ENCODE measurements at regions not wholly inside any gene's neighbourhood (a gene's known extent, or its start where the extent isn't known, plus 50 kb on each side); places are given as distances from the start of the nearest gene placed in this dataset.

GRCh38 chr2:125870746-125871145, 785.2 kb upstream of the GYPC start:
- Mint-ChIP-seq H3K9me3 (peaks cover 74% of the 10 kb centered on the region), H3K27me3 (ENCODE audit: low read depth) (peaks cover 3% of the 10 kb centered on the region), H3K4me3 (no peak overlapping the region), H3K4me1 (no peaks in the 10 kb centered on the region), H3K27ac (no peak overlapping the region), H3K36me3 (peaks cover 47% of the 10 kb centered on the region)
- POLR2A ChIA-PET, result no interaction called here
- CTCF ChIA-PET, result no interaction called here
- ATAC-seq (no peak), DNase-seq (ENCODE audit: low spot score) (no peak)
- no peak for TF ChIP-seq STAT6 (CRISPR knock-in tag; conservative IDR thresholded peaks at IDR 0.05; ENCODE audit: low read depth)
- no peak for TF ChIP-seq PRRX2 (CRISPR knock-in tag; IDR thresholded peaks at IDR 0.05)
- TF ChIP-seq ZNF423 (CRISPR knock-in tag; IDR thresholded peaks at IDR 0.05), result no peak
- no peak for TF ChIP-seq FOXP4 (CRISPR knock-in tag; IDR thresholded peaks at IDR 0.05)
- no peak for TF ChIP-seq ZSCAN18 (CRISPR knock-in tag; IDR thresholded peaks at IDR 0.05)
- TF ChIP-seq USF2 (CRISPR knock-in tag; IDR thresholded peaks at IDR 0.05), result no peak
- no peak for TF ChIP-seq CTCF (IDR thresholded peaks at IDR 0.05)
- no peak for TF ChIP-seq ZNF425 (CRISPR knock-in tag; conservative IDR thresholded peaks at IDR 0.05)
- TF ChIP-seq ZNF219 (CRISPR knock-in tag; IDR thresholded peaks at IDR 0.05; ENCODE audit: borderline replicate concordance), result no peak

GRCh38 chr2:125874564-125874963, 781.4 kb upstream of the GYPC start:
- no peak overlapping the region for H3K4me3 Mint-ChIP-seq
- ATAC-seq (no peak), DNase-seq (ENCODE audit: low spot score) (no peak)
- CTCF ChIA-PET, result no interaction called here
- peaks cover 3% of the 10 kb centered on the region; the same call in 1 of the 2 replicates for H3K27me3 Mint-ChIP-seq (ENCODE audit: low read depth)
- H3K9me3 Mint-ChIP-seq, result peaks cover 72% of the 10 kb centered on the region
- POLR2A ChIA-PET, result no interaction called here
- peaks cover 54% of the 10 kb centered on the region for H3K36me3 Mint-ChIP-seq
- no peaks in the 10 kb centered on the region for H3K4me1 Mint-ChIP-seq
- H3K27ac Mint-ChIP-seq, result no peak overlapping the region
- TF ChIP-seq GTF2I (CRISPR knock-in tag; conservative IDR thresholded peaks at IDR 0.05) (no peak), ZNF532 (CRISPR knock-in tag; IDR thresholded peaks at IDR 0.05; ENCODE audit: borderline replicate concordance) (no peak), AFF4 (CRISPR knock-in tag; IDR thresholded peaks at IDR 0.05; ENCODE audit: borderline replicate concordance) (no peak), TEAD4 (CRISPR knock-in tag; IDR thresholded peaks at IDR 0.05) (no peak), NR1H2 (CRISPR knock-in tag; IDR thresholded peaks at IDR 0.05) (no peak), GABPB1 (CRISPR knock-in tag; IDR thresholded peaks at IDR 0.05) (no peak)

Measured in WTC11 (cell line).